ENCODE measurements at regions not wholly inside any gene's neighbourhood (a gene's known extent, or its start where the extent isn't known, plus 50 kb on each side); places are given as distances from the start of the nearest gene placed in this dataset.

- no peak overlapping the region for H3K4me3 ChIP-seq (ENCODE audit: low read depth, low read length)
- peak; percentile 48 for DNase-seq (ENCODE audit: low read depth)
These were observed 94.7 kb downstream of the DISP1 start for GRCh38 chr1:222909586-222909985.

- H3K4me3 ChIP-seq (ENCODE audit: low read depth, low read length): no peak overlapping the region
- no peak for DNase-seq (ENCODE audit: low read depth)
These were observed 95.9 kb downstream of the DISP1 start for GRCh38 chr1:222910699-222911098.

- no peak overlapping the region for H3K4me3 ChIP-seq (ENCODE audit: low read depth, low read length)
- peak; percentile 43 for DNase-seq (ENCODE audit: low read depth)
These were observed 97.0 kb downstream of the DISP1 start for GRCh38 chr1:222911866-222912265.

- H3K4me3 ChIP-seq (ENCODE audit: low read depth, low read length): no peak overlapping the region
- peak; percentile 68 for DNase-seq (ENCODE audit: low read depth)
These were observed 97.9 kb downstream of the DISP1 start for GRCh38 chr1:222912730-222913129.

GRCh38 chr1:222914861-222915632 lies 100.2 kb downstream of the DISP1 start:
- DNase-seq (ENCODE audit: low read depth): peak; percentile 91

GRCh38 chr1:222916100-222916499 lies 101.3 kb downstream of the DISP1 start:
- no peak for DNase-seq (ENCODE audit: low read depth)
- no peak overlapping the region for H3K4me3 ChIP-seq (ENCODE audit: low read depth, low read length)

More at GRCh38 chr1:222914861-222915632, 100.2 kb downstream of the DISP1 start:
- H3K4me3 ChIP-seq (ENCODE audit: low read depth, low read length): no peak overlapping the region

GRCh38 chr1:222918801-222919477 lies 104.1 kb downstream of the DISP1 start:
- no peak overlapping the region for H3K4me3 ChIP-seq (ENCODE audit: low read depth, low read length)
- DNase-seq (ENCODE audit: low read depth): no peak

- DNase-seq (ENCODE audit: low read depth): no peak
- H3K4me3 ChIP-seq (ENCODE audit: low read depth, low read length): no peak overlapping the region
These were observed 104.6 kb downstream of the DISP1 start for GRCh38 chr1:222919478-222919865.

GRCh38 chr1:222920169-222920568 lies 105.3 kb downstream of the DISP1 start:
- no peak for DNase-seq (ENCODE audit: low read depth)
- H3K4me3 ChIP-seq (ENCODE audit: low read depth, low read length): no peak overlapping the region

- DNase-seq (ENCODE audit: low read depth): no peak
- no peak overlapping the region for H3K4me3 ChIP-seq (ENCODE audit: low read depth, low read length)
These were observed 107.1 kb downstream of the DISP1 start for GRCh38 chr1:222921945-222922344.

GRCh38 chr1:222923506-222923905 lies 108.7 kb downstream of the DISP1 start:
- no peak for DNase-seq (ENCODE audit: low read depth)

GRCh38 chr1:222924136-222924706 lies 109.4 kb downstream of the DISP1 start:
- DNase-seq (ENCODE audit: low read depth): no peak
- no peak overlapping the region for H3K4me3 ChIP-seq (ENCODE audit: low read depth, low read length)

More at GRCh38 chr1:222923506-222923905, 108.7 kb downstream of the DISP1 start:
- H3K4me3 ChIP-seq (ENCODE audit: low read depth, low read length): no peak overlapping the region

GRCh38 chr1:222926566-222926965 lies 111.7 kb downstream of the DISP1 start:
- no peak for DNase-seq (ENCODE audit: low read depth)

GRCh38 chr1:222927031-222927430 lies 112.2 kb downstream of the DISP1 start:
- no peak overlapping the region for H3K4me3 ChIP-seq (ENCODE audit: low read depth, low read length)
- DNase-seq (ENCODE audit: low read depth): no peak

More at GRCh38 chr1:222926566-222926965, 111.7 kb downstream of the DISP1 start:
- no peak overlapping the region for H3K4me3 ChIP-seq (ENCODE audit: low read depth, low read length)

- no peak overlapping the region for H3K4me3 ChIP-seq (ENCODE audit: low read depth, low read length)
- no peak for DNase-seq (ENCODE audit: low read depth)
These were observed 113.4 kb downstream of the DISP1 start for GRCh38 chr1:222928212-222928611.

GRCh38 chr1:222930070-222930469 lies 115.2 kb downstream of the DISP1 start:
- DNase-seq (ENCODE audit: low read depth): no peak
- H3K4me3 ChIP-seq (ENCODE audit: low read depth, low read length): no peak overlapping the region

GRCh38 chr1:222931023-222931422 lies 116.2 kb downstream of the DISP1 start:
- no peak for DNase-seq (ENCODE audit: low read depth)

GRCh38 chr1:222933273-222933672 lies 118.4 kb downstream of the DISP1 start:
- H3K4me3 ChIP-seq (ENCODE audit: low read depth, low read length): no peak overlapping the region
- DNase-seq (ENCODE audit: low read depth): no peak

More at GRCh38 chr1:222931023-222931422, 116.2 kb downstream of the DISP1 start:
- no peak overlapping the region for H3K4me3 ChIP-seq (ENCODE audit: low read depth, low read length)

GRCh38 chr1:222935239-222935900 lies 120.5 kb downstream of the DISP1 start:
- DNase-seq (ENCODE audit: low read depth): no peak
- H3K4me3 ChIP-seq (ENCODE audit: low read depth, low read length): no peak overlapping the region

- DNase-seq (ENCODE audit: low read depth): no peak
- H3K4me3 ChIP-seq (ENCODE audit: low read depth, low read length): no peak overlapping the region
These were observed 121.2 kb downstream of the DISP1 start for GRCh38 chr1:222936042-222936441.
